ENCODE measurements at regions not wholly inside any gene's neighbourhood (a gene's known extent, or its start where the extent isn't known, plus 50 kb on each side); places are given as distances from the start of the nearest gene placed in this dataset.

GRCh38 chr13:67867206-67867605 is 637.1 kb upstream of the PCDH9 start:
- H3K4me1 Mint-ChIP-seq (ENCODE audit: unreplicated experiment): no peaks in the 10 kb centered on the region
- no peak overlapping the region for H3K27ac Mint-ChIP-seq
- no peaks in the 10 kb centered on the region for H3K27me3 Mint-ChIP-seq
- no peaks in the 10 kb centered on the region for H3K36me3 Mint-ChIP-seq
- H3K9me3 Mint-ChIP-seq: peaks cover under 1% of the 10 kb centered on the region
- H3K4me3 Mint-ChIP-seq: no peak overlapping the region
- TF ChIP-seq CTCF (conservative IDR thresholded peaks at IDR 0.05): no peak
- DNase-seq (ENCODE audit: extremely low spot score, unreplicated experiment): no peak

DNA sequence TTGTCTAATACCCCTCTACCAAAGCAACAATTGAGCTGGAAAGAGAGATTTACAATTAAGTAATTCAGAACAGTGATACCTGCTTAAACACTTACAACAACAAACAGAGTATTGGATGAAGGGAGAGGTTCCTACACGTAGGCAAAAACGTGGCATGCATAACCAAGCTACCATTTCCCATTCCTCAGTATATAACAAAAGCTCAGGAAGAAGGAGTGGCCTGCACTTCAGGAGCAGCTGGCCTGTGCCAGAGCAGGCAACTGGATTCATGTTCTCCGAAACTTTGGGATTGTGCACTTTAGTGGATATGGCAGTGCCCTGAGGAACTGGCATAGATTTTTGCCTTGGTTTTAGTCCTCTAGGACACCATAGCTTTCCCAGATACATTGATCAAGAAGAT is 630.2 kb upstream of the PCDH9 start:
- Mint-ChIP-seq H3K27me3 (no peaks in the 10 kb centered on the region), H3K9me3 (peaks cover 13% of the 10 kb centered on the region), H3K27ac (no peak overlapping the region), H3K4me1 (ENCODE audit: unreplicated experiment) (peaks cover 9% of the 10 kb centered on the region), H3K4me3 (no peak overlapping the region), H3K36me3 (no peaks in the 10 kb centered on the region)
- TF ChIP-seq CTCF (conservative IDR thresholded peaks at IDR 0.05): no peak
- no peak for DNase-seq (ENCODE audit: extremely low spot score, unreplicated experiment)

DNA sequence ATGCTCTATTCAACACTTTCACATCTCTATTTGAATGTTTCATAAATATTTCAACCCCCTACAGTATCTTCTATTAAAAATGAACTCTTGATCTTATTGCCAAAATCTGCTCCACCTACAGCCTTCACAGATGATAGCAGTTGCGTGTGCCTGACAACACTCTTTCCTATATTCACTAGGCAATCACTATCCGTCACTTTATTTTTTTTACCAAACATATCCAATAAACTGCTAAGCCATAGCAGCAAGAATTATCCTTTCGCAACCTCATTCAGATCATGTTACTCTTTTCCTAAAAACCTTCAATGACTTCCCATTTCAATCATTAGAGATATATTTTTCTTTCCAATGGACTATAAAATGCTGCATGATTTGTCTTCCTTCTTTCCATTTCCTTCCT is 629.8 kb upstream of the PCDH9 start:
- H3K9me3 Mint-ChIP-seq: peaks cover 13% of the 10 kb centered on the region
- H3K27ac Mint-ChIP-seq: no peak overlapping the region
- no peak for TF ChIP-seq CTCF (conservative IDR thresholded peaks at IDR 0.05)
- H3K4me1 Mint-ChIP-seq (ENCODE audit: unreplicated experiment): peaks cover 13% of the 10 kb centered on the region
- no peaks in the 10 kb centered on the region for H3K36me3 Mint-ChIP-seq
- no peak for DNase-seq (ENCODE audit: extremely low spot score, unreplicated experiment)
- no peak overlapping the region for H3K4me3 Mint-ChIP-seq
- H3K27me3 Mint-ChIP-seq: no peaks in the 10 kb centered on the region

GRCh38 chr13:67857581-67858310 is 627.6 kb upstream of the PCDH9 start:
- Mint-ChIP-seq H3K27me3 (no peaks in the 10 kb centered on the region), H3K4me1 (ENCODE audit: unreplicated experiment) (peaks cover 15% of the 10 kb centered on the region), H3K4me3 (no peak overlapping the region), H3K36me3 (no peaks in the 10 kb centered on the region), H3K27ac (no peak overlapping the region), H3K9me3 (peaks cover 13% of the 10 kb centered on the region)
- TF ChIP-seq CTCF (conservative IDR thresholded peaks at IDR 0.05): no peak
- no peak for DNase-seq (ENCODE audit: extremely low spot score, unreplicated experiment)

GRCh38 chr13:67856955-67857354 is 626.8 kb upstream of the PCDH9 start:
- no peaks in the 10 kb centered on the region for H3K27me3 Mint-ChIP-seq
- no peaks in the 10 kb centered on the region for H3K36me3 Mint-ChIP-seq
- H3K27ac Mint-ChIP-seq: no peak overlapping the region
- no peak for TF ChIP-seq CTCF (conservative IDR thresholded peaks at IDR 0.05)
- no peak for DNase-seq (ENCODE audit: extremely low spot score, unreplicated experiment)
- H3K4me1 Mint-ChIP-seq (ENCODE audit: unreplicated experiment): peaks cover 15% of the 10 kb centered on the region
- H3K9me3 Mint-ChIP-seq: peaks cover 10% of the 10 kb centered on the region
- no peak overlapping the region for H3K4me3 Mint-ChIP-seq
